ENCODE measurements at regions not wholly inside any gene's neighbourhood (a gene's known extent, or its start where the extent isn't known, plus 50 kb on each side); places are given as distances from the start of the nearest gene placed in this dataset.
"Not testable (repeated sequence)": the region's sequence is repeated elsewhere in the genome, so short reads cannot be mapped to it uniquely, and the experiment has no call there.

- no peak overlapping the region for H3K9ac ChIP-seq (ENCODE audit: low read length)
- H3K4me3 ChIP-seq (ENCODE audit: low read depth, low read length), result no peak overlapping the region
- H3K27me3 ChIP-seq (ENCODE audit: control insufficient read depth, insufficient read depth, low read length), result no peaks in the 10 kb centered on the region
- H3K4me1 ChIP-seq (ENCODE audit: control insufficient read depth, insufficient read depth, low read length), result no peaks in the 10 kb centered on the region
- no peaks in the 10 kb centered on the region for H3K36me3 ChIP-seq (ENCODE audit: control insufficient read depth, insufficient read depth, low read length)
- no peak overlapping the region for H3K27ac ChIP-seq (ENCODE audit: low read depth, low read length)
- H3K9me3 ChIP-seq (ENCODE audit: control insufficient read depth, insufficient read depth, low read depth, low read length), result no peaks in the 10 kb centered on the region
Observed at GRCh38 chr7:115793958-115794702, 236.4 kb downstream of the TFEC start.

DNA sequence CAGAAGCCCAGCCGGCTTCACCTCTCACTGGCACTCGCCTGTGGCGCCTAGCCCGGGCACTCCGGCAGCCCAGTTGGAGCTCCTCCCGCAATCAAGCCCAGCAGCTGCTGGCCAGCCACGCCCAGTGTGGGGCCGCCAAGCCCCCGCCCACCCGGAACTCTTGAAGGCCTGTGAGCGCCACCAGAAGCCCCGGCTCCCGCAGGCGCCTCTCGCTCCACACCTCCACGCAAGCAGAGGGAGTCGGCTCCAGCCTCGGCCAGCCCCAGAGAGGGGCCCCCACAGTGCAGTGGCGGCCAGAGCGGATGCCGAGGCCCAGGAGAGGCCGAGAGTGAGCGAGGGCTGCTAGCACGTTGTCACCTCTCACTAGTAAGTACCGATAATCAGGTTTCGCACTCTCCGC lies 240.7 kb downstream of the TFEC start:
- Histone ChIP-seq H3K4me1 (ENCODE audit: control insufficient read depth, insufficient read depth, low read length) (no peaks in the 10 kb centered on the region), H3K27me3 (ENCODE audit: control insufficient read depth, insufficient read depth, low read length) (no peaks in the 10 kb centered on the region), H3K9ac (ENCODE audit: low read length) (no peak overlapping the region), H3K36me3 (ENCODE audit: control insufficient read depth, insufficient read depth, low read length) (no peaks in the 10 kb centered on the region), H3K27ac (ENCODE audit: low read depth, low read length) (no peak overlapping the region), H3K9me3 (ENCODE audit: control insufficient read depth, insufficient read depth, low read depth, low read length) (no peaks in the 10 kb centered on the region), H3K4me3 (ENCODE audit: low read depth, low read length) (no peak overlapping the region)

DNA sequence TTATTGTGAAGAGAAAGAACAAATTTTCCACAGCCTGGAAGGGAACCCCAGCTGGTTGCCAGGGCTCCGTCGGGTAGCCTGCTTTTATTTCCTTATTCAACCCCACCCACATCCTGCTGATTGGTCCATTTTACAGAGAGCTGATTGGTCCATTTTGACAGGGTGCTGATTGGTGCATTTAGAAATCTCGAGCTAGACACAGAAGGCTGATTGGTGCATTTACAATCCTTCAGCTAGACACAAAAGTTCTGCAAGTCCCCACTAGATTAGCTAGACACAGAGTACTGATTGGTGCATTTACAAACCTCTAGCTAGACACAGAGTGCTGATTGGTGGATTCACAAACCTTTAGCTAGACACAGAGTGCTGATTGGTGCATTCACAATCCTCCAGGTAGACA lies 241.1 kb downstream of the TFEC start:
- H3K9ac ChIP-seq (ENCODE audit: low read length); H3K4me1 ChIP-seq (ENCODE audit: control insufficient read depth, insufficient read depth, low read length); H3K27ac ChIP-seq (ENCODE audit: low read depth, low read length); H3K4me3 ChIP-seq (ENCODE audit: low read depth, low read length); H3K27me3 ChIP-seq (ENCODE audit: control insufficient read depth, insufficient read depth, low read length); H3K9me3 ChIP-seq (ENCODE audit: control insufficient read depth, insufficient read depth, low read depth, low read length); H3K36me3 ChIP-seq (ENCODE audit: control insufficient read depth, insufficient read depth, low read length): not testable (repeated sequence)

DNA sequence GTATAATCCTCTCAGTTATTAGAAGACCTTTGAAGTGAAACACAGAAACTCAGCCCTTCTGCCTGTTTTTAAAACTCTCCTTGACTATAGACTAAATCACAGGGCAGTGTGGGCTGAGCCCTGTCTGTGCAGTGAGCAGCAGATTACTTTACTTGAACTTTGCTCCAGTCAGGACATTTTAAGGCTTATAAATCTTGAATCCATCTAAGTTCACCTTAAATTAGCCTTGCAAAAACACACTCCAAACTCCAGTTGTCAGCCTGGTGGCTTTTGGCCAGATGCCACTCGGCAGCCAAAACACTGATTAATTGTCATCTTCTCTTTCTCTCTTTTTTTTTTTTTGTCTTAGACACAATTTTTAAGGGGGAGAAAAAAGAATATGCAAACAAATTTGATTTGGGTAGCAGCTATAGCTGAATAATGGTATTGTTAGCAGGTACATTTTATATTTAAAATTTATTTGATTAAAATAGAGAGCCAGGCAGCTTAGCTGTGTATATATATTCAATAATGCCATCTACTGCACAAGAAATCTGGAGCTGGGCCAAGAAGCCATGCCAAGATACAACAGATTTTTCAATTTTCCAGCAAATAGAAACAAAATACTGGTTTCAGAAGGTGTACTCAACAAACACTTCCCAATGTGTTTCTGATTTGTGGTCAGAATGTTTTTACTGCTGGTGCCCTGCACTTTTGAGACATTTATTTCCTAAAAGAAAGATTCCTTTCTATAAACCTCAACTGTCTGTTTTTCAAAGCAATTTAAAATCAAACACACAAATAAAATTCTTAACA lies 247.7 kb downstream of the TFEC start:
- Histone ChIP-seq H3K36me3 (ENCODE audit: control insufficient read depth, insufficient read depth, low read length) (no peaks in the 10 kb centered on the region), H3K4me3 (ENCODE audit: low read depth, low read length) (no peak overlapping the region), H3K27ac (ENCODE audit: low read depth, low read length) (no peak overlapping the region), H3K4me1 (ENCODE audit: control insufficient read depth, insufficient read depth, low read length) (no peaks in the 10 kb centered on the region), H3K27me3 (ENCODE audit: control insufficient read depth, insufficient read depth, low read length) (no peaks in the 10 kb centered on the region), H3K9ac (ENCODE audit: low read length) (no peak overlapping the region), H3K9me3 (ENCODE audit: control insufficient read depth, insufficient read depth, low read depth, low read length) (no peaks in the 10 kb centered on the region)

GRCh38 chr7:115779561-115779960 lies 251.0 kb downstream of the TFEC start:
- Histone ChIP-seq H3K27me3 (ENCODE audit: control insufficient read depth, insufficient read depth, low read length) (no peaks in the 10 kb centered on the region), H3K27ac (ENCODE audit: low read depth, low read length) (no peak overlapping the region), H3K36me3 (ENCODE audit: control insufficient read depth, insufficient read depth, low read length) (no peaks in the 10 kb centered on the region), H3K4me3 (ENCODE audit: low read depth, low read length) (no peak overlapping the region), H3K4me1 (ENCODE audit: control insufficient read depth, insufficient read depth, low read length) (no peaks in the 10 kb centered on the region), H3K9ac (ENCODE audit: low read length) (no peak overlapping the region), H3K9me3 (ENCODE audit: control insufficient read depth, insufficient read depth, low read depth, low read length) (no peaks in the 10 kb centered on the region)

GRCh38 chr7:115775981-115776380 lies 254.6 kb downstream of the TFEC start:
- Histone ChIP-seq H3K27me3 (ENCODE audit: control insufficient read depth, insufficient read depth, low read length) (no peaks in the 10 kb centered on the region), H3K36me3 (ENCODE audit: control insufficient read depth, insufficient read depth, low read length) (no peaks in the 10 kb centered on the region), H3K9me3 (ENCODE audit: control insufficient read depth, insufficient read depth, low read depth, low read length) (no peaks in the 10 kb centered on the region), H3K9ac (ENCODE audit: low read length) (no peak overlapping the region), H3K4me3 (ENCODE audit: low read depth, low read length) (no peak overlapping the region), H3K4me1 (ENCODE audit: control insufficient read depth, insufficient read depth, low read length) (no peaks in the 10 kb centered on the region), H3K27ac (ENCODE audit: low read depth, low read length) (no peak overlapping the region)

- Histone ChIP-seq H3K36me3 (ENCODE audit: control insufficient read depth, insufficient read depth, low read length) (no peaks in the 10 kb centered on the region), H3K27ac (ENCODE audit: low read depth, low read length) (no peak overlapping the region), H3K9ac (ENCODE audit: low read length) (no peak overlapping the region), H3K4me1 (ENCODE audit: control insufficient read depth, insufficient read depth, low read length) (no peaks in the 10 kb centered on the region; the same call in 1 of the 2 replicates), H3K4me3 (ENCODE audit: low read depth, low read length) (no peak overlapping the region), H3K9me3 (ENCODE audit: control insufficient read depth, insufficient read depth, low read depth, low read length) (no peaks in the 10 kb centered on the region), H3K27me3 (ENCODE audit: control insufficient read depth, insufficient read depth, low read length) (no peaks in the 10 kb centered on the region)
Observed at GRCh38 chr7:115763347-115763746, 267.2 kb downstream of the TFEC start.

DNA sequence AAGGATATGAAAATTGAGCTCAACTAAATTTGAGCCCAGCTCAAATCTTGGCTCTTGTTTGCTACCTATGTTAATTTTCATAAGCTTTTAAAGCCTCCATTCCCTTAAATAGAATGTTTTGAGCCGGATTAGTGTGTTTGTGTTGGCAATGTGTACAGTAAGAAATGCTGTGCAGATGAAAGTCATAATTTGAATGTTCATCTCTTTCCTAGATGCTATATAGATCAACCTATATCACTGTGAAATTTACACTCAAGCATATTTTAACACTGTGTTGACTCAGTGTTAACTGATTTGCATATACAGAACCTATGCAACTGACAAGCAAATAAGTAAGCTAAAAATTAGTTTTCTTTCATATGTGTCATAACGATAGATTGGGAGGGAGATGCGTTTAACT lies 272.5 kb downstream of the TFEC start:
- Histone ChIP-seq H3K9me3 (ENCODE audit: control insufficient read depth, insufficient read depth, low read depth, low read length) (no peaks in the 10 kb centered on the region), H3K9ac (ENCODE audit: low read length) (no peak overlapping the region), H3K4me3 (ENCODE audit: low read depth, low read length) (no peak overlapping the region), H3K36me3 (ENCODE audit: control insufficient read depth, insufficient read depth, low read length) (no peaks in the 10 kb centered on the region), H3K27me3 (ENCODE audit: control insufficient read depth, insufficient read depth, low read length) (no peaks in the 10 kb centered on the region), H3K27ac (ENCODE audit: low read depth, low read length) (no peak overlapping the region), H3K4me1 (ENCODE audit: control insufficient read depth, insufficient read depth, low read length) (no peaks in the 10 kb centered on the region)

DNA sequence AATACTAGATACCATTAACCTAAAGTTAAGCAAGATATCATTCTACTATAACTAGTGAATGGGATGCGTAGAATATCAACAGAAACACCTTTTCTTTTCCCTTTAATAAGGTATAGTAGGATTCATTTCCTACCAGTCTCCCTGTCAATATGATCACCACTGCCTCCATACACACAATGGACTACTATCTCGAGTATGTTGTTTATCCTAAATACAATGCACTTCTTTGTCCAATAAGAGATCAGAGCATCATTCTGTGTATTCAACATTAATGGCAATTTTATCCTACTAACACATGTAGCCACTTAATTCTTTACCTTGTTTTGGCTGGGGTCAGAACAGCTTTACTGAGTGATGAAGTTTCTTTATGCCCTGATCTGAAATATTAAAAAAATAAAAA lies 276.3 kb downstream of the TFEC start:
- no peaks in the 10 kb centered on the region for H3K4me1 ChIP-seq (ENCODE audit: control insufficient read depth, insufficient read depth, low read length)
- H3K27me3 ChIP-seq (ENCODE audit: control insufficient read depth, insufficient read depth, low read length), result no peaks in the 10 kb centered on the region
- no peaks in the 10 kb centered on the region for H3K36me3 ChIP-seq (ENCODE audit: control insufficient read depth, insufficient read depth, low read length)
- no peak overlapping the region for H3K27ac ChIP-seq (ENCODE audit: low read depth, low read length)
- H3K4me3 ChIP-seq (ENCODE audit: low read depth, low read length), result no peak overlapping the region
- H3K9me3 ChIP-seq (ENCODE audit: control insufficient read depth, insufficient read depth, low read depth, low read length), result no peaks in the 10 kb centered on the region
- no peak overlapping the region for H3K9ac ChIP-seq (ENCODE audit: low read length)

DNA sequence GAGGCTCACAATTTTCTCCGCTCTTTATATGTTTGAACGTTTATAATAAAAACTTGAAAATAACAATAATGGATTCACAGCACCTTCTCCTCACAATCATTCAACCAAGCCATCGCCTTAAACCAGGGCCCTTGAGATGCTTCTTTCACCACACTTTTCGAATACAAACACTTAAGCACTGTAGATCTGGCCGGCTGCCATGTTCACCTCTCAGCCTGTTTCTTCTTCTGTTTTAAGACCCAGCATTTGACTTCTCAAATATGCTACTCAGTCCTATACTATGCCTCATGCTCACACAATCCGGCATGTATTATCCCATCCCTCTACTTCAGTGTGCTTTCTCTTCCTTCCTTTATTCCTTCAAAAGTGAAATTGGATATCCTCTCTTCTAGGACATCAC lies 280.6 kb downstream of the TFEC start:
- Histone ChIP-seq H3K27ac (ENCODE audit: low read depth, low read length) (no peak overlapping the region), H3K9ac (ENCODE audit: low read length) (no peak overlapping the region), H3K4me3 (ENCODE audit: low read depth, low read length) (no peak overlapping the region), H3K9me3 (ENCODE audit: control insufficient read depth, insufficient read depth, low read depth, low read length) (no peaks in the 10 kb centered on the region), H3K4me1 (ENCODE audit: control insufficient read depth, insufficient read depth, low read length) (no peaks in the 10 kb centered on the region), H3K36me3 (ENCODE audit: control insufficient read depth, insufficient read depth, low read length) (no peaks in the 10 kb centered on the region), H3K27me3 (ENCODE audit: control insufficient read depth, insufficient read depth, low read length) (no peaks in the 10 kb centered on the region)

GRCh38 chr7:115748123-115748738 lies 282.3 kb downstream of the TFEC start:
- Histone ChIP-seq H3K9ac (ENCODE audit: low read length) (no peak overlapping the region), H3K9me3 (ENCODE audit: control insufficient read depth, insufficient read depth, low read depth, low read length) (no peaks in the 10 kb centered on the region), H3K27ac (ENCODE audit: low read depth, low read length) (no peak overlapping the region), H3K4me1 (ENCODE audit: control insufficient read depth, insufficient read depth, low read length) (no peaks in the 10 kb centered on the region), H3K4me3 (ENCODE audit: low read depth, low read length) (no peak overlapping the region), H3K36me3 (ENCODE audit: control insufficient read depth, insufficient read depth, low read length) (no peaks in the 10 kb centered on the region), H3K27me3 (ENCODE audit: control insufficient read depth, insufficient read depth, low read length) (no peaks in the 10 kb centered on the region)

Measured in HUES6 (cell line).